ENCODE measurements at regions not wholly inside any gene's neighbourhood (a gene's known extent, or its start where the extent isn't known, plus 50 kb on each side); places are given as distances from the start of the nearest gene placed in this dataset.
"Not testable (repeated sequence)": the region's sequence is repeated elsewhere in the genome, so short reads cannot be mapped to it uniquely, and the experiment has no call there.

DNA sequence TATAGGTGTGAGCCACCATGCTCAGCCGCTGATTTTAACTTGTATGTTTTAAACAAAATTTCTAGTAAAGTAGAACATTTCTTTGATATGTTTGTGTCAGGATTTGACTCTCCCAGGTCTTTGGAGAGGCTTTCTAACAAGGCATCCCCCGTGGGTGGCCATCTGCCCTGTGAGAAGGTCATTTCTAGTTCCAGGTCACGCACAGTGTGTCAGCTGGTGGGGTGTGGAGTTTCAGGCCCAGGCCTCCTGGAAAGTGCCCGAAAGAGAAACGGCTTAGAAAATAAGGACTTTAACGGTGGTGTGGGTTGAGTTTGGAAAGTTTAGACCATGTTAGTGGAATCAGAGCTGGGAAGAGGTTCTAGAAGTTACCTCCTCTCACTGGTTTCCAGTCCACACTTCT lies 61.0 kb downstream of the SPDYE17 start:
- not testable (repeated sequence) for DNase-seq

DNA sequence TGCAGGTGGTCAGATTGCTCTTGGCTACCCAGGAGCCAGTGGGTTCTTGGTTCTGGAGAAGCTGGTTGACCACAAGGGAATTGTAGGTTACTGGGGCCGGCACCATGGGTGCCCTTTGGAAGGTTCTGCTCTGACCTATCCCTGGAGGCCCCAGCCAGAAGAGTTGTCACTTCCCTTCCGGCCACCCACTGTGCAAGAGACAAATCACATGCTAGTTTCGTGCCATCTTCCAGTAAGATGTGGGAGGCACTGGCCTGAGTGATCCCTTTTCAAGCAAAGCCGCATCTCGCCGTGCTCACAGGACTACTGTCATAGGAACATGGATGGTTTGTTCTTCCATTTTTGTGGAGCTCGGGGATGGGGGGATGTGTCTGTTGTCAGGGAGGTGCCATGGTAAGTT lies 62.3 kb downstream of the SPDYE17 start:
- DNase-seq, result not testable (repeated sequence)

DNA sequence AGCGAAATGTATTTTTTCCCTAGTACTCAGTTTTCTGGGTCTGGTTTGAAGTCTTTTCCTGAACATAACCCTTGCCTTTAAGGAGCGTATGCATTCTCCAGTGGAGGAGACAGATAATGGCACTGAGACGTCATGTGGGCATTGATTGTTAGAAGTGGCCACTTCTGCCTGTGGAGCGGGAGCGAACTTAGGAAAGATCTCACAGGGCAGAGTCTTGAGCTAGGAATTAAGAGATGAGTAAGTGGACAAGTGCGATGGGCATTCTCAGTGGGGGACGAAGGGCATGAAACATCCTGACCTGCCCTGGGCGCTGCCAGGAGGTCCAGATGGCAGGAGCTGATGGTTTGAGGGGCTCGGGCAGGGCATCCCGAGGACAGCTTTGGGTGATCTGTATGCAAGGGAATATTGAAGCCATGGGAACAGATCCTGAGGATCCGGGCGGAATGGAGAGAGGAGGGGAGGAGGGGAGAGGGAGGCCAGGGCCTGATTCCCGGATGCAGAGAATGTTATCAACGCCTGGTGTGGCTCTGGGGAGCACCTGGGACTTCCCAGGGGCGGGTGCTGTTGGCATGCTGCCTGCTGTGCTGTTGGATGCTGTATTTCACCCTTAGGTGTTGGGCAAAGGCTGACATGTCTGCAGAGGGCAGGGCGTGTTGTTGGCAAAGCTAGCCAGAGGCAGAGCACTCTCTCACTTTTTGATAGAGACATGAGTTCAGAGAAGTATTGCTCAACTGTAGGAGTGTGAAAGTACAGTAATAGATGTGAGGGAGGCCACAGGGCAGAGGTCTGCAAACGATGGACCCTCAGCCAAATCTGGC lies 66.2 kb downstream of the SPDYE17 start:
- DNase-seq, result not testable (repeated sequence)

DNA sequence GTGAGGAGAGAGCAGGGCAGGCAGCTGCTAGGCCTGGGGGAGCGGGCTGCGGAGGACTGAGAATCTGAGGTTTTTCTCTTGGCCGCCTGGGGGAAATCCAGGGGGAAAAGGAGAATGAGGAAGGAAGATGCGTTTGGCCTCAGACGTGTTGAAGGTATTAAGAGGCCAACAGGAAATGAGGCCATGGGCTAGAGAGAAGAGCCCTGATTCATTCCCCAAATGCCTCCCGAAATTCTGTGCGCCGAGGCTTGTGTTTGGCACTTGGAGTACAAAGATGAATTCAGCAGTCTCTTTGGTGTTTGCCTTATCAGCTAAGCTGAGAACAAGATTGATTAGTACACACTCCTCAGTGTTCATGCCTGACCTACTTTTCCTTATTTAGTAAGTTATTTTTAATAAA lies 68.1 kb downstream of the SPDYE17 start:
- not testable (repeated sequence) for DNase-seq

DNA sequence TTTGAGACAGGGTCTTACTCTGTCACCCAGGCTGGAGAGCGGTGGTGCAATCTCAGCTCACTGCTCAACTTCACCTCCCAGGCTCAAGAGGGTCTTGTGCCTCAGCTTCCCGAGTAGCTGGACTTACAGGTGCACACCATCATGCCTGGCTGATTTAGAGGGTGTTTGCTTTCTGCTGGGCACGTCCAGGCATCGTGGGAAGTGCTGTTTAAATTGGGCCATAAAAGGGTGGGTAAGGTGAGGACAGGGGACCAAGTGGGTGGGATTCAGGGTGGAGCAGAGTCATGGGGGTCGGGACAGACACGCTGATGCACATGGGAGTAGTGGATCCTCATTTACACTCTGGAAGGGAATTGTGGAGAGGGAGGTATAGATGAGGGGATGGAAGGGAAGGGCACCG lies 69.1 kb downstream of the SPDYE17 start:
- not testable (repeated sequence) for DNase-seq

DNA sequence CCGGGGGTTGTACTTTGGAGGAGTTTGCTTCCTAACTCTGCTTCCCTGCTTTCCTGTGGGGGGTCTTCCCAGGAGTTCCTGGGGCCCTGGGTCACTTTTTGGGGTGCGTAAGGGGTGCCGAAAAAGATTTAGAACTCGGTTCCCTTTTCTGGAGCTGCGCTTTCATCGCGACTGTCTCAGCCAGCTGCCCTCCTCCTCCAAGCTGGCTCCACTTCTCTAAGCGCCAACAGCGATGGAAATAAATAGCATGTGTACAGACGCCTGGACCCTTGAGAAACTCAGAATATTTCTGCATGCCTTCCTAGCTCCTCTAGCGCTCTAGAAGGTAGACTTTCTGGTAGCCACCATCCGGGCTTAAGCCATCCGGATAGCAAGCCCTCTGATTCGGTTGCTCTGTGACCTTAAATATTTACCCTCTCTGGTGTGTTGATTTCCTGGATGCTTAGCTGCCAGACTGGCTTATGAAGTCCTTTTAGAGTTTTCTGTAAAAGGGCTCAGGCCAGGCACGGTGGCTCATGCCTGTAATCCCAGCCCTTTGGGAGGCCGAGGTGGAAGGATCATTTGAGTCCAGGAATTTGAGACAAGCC lies 71.7 kb downstream of the SPDYE17 start:
- not testable (repeated sequence) for DNase-seq

DNA sequence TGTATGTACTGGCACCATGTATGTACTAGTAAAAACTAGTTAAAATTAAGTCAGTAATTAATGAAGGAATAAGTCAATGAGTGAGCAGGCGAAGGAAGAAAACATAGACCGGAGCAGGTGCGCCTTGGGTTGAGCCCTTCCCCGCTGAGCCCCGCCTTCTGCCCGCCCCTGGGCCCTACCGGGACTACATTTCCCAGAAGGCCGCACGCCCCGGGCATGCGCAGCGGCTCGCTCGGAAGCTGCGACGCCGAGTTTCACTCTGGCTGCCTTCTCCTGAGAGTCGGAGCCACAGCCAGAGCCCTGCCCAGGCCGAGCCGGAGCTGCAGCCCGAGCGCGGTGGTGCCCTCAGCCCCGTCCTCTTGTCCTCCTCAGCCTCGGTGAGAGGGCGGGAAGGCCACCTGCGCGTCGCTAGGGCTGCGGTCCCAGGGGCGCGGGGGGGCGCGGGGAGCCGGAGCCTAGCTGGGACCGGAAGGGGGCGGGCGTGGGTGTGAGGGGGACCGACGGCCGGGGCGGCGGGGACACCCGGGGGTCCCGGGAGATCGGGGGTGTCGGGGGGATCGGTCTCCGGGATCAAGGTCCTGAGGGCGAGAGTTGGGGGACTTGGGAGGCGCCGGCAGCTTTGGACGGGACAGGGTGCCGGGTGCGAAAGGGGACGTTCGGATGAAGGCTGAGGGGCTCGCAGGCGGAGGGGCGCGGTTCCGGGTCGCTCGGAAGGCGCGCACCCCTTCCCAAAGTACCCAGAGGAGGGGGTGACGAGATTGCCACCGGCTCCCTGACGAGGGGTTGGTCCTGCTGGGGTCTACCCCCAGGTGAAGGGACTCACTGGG lies 72.4 kb downstream of the SPDYE17 start:
- DNase-seq, result not testable (repeated sequence)

DNA sequence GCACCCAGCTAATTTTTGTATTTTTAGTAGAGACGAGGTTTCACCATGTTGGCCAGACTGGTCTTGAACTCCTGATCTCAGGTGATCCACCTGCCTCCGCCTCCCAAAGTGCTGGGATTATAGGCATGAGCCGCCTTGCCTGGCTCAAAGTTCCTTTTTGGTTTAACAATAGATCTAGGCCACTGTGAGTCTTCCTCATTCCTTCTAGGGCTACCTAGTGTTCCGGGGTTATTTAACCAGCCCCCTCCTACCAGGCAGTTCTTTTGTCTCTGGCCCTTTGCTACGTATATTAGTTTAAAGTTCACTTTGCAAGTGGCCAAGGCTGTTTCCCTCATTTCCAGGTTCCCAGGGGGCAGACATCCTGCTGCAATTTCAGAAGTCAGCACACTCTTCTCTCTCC lies 75.6 kb downstream of the SPDYE17 start:
- DNase-seq, result not testable (repeated sequence)

DNA sequence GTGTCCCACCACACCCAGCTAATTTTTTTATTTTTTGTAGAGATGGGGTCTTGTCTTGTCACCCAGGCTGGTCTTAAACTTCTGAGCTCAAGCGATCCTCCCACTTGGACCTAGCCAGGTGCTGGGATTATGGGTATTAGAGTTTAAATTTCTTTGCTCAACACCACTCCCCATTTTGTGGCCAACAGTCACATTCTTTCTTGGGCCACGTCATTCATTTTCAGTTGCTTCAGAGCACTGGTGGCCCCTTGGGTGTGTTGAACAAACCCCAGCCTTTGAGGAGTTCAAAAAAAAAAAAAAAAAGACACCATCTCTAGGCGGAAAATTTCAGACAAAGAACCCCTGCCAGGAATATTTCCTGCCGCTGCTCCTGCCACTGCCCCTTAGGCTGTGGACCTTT lies 77.0 kb downstream of the SPDYE17 start:
- not testable (repeated sequence) for DNase-seq

DNA sequence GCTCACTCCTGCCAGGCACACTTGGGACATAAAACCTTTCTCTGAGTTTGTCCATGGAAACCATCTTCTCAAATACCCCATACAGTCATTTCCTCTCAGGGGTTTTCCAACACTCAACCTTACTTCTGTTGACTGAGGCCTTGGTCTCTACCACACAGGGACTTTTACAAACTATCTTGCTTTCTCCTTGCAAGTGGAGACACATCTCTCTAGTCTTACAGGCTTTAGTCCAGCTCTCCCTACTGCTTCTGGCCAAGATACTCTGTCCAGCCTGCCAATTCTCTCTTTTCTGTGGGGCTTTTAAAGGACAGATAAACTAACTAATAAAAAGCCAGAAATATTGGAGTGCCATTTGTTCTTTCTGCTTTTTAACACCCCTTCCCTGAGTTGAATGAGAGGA lies 87.6 kb downstream of the SPDYE17 start:
- not testable (repeated sequence) for DNase-seq

DNA sequence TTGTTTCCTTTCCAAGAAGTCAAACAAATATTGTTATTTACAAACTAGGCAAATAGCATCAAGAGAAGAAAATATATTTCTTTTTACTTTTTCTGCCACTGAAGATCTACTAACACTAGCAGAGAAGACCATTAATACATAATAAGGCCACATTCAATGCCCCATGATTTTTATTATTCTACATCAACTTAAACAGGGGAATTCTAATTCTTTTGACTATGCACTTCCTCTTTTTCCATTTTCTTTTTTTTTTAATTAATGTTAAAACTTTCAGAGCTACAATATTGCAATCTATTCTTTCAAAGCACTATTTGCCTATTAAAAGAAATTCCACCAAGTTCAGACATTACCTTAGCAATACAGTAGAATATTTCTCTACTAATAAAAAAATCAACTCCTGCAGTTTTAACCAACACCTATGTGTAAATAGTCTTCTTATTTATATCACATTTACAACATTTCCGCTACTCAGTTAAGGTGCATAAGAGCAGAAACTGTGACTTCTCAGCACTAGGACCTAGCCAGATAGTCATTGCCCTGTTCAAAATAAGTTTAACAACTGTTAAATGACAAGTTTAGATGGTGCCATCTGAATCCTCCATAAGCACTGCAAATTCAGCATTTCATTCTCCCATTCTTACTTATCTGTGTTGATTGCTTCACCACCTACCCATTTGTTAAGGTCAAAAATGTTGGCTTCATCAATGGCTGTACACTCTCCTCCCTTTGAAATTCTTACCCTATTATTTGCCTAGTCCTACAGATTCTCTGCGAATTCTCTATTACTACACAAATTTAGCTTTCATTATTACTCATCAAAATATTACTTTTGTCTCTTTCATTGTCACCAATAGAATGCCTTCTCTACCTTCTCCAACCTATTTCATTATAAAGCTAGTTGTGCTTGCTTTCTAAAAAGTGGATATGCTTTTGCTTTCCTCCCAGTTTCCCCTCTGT lies 90.1 kb downstream of the SPDYE17 start:
- DNase-seq, result not testable (repeated sequence)

DNA sequence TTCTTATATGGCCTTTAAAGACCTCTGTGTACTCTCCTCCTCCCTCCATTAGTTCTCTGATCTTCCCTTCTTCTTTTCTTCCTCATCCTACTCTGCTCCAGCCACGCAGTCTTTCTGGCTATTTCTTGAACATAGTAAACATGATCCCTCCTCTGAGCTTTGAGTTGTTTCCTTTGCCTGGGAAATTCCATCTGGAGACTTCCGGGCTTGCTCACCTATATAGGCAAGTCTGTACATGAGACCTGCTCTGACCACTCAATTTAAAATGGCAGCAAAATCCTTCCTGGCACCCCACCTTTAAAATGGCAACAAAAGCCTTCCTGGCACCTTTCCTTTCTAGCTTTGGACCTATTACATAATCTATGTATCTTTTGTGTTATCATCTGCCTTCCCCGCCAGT lies 94.4 kb downstream of the SPDYE17 start:
- not testable (repeated sequence) for DNase-seq

DNA sequence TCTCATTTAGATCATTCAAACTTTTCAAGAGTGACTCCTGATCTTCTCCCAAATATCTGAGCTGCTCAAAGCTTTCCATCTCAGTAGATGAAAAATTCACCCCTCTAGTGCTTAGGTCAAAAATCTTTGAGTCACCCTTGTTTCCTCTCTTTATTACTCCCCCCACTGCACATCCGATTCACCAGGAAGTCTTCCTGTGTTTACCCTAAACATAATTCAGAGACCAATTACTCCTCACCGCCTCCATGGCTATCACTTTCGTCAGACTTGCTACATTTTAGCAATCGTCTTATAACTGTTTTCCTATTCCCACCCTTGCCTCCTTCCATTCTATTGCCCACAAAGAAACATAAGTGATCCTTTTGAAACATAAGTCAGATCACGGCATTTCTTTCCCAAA lies 94.8 kb downstream of the SPDYE17 start:
- not testable (repeated sequence) for DNase-seq

DNA sequence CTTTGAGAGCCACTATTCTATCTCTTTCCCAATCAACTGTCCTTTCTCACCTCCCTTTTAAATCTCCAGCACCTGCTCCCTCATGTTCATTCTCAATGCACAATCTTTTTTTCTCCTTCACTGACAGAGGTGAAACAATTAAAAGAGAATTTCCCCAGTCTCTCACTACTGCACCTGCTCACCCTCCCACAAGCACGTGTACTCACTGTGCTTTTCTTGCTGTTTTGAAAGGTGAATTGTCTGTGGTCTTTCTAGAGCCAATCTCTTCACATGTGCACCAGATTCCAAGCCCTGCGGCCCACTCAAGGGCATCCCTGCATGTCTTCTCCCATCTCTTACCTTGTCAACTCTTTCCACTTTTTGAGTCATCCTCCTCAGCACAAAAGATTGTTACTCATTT lies 95.8 kb downstream of the SPDYE17 start:
- not testable (repeated sequence) for DNase-seq

DNA sequence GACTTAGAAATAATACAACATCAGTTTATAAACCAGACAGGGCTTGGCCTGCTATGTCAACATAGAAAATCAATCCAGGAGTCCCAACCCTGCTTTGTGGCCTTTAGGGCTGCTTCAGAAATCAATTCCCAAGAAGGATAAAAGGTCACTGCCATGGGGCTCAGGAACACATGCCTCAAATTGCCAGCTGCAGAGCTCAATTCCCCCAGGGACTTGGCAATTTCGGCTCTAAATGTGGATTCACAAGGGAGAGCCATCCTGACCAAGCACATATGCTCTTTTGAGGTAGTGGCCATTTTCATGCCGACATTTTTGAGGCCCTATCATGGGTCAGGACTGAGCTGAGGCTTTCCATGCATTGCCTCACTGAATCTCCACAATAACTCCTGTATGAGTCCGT lies 97.5 kb downstream of the SPDYE17 start:
- DNase-seq, result not testable (repeated sequence)

DNA sequence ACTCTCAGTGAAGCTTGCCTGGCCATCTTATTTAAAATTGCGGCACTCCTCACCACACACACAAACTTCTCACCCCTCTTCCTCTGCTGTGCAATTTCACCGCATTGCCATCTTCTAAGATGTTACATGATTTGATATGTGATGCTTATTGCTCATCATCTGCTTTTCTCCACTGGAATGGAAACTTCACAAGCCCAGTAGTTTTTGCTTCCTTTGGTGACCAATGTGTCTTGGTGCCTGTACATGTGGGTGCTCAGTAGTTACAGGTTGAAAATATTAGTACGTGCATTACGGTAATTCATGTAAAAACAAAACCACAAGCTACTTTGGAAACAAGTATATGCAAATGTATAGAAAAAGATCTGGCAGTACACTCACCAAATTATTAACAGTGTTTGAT lies 99.2 kb downstream of the SPDYE17 start:
- not testable (repeated sequence) for DNase-seq

DNA sequence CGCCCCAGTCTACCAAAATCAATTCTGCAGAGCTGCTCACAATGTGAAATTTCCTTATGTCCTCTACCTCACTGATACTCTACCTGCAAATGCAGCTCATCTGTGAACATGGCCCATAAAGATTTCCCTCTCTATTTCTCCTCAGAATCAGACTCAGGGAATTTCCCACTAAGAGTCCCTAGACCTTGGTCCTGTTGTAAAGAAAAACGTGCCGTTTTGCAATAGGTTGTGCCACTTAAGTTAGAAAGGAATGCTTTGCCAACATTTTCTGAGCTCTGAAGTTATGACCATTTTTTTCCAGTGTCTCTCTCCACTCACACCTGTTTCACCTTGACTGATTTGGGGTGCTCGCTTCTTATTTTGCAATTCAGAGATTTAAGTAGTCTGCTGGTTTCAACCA lies 100.7 kb downstream of the SPDYE17 start:
- not testable (repeated sequence) for DNase-seq

DNA sequence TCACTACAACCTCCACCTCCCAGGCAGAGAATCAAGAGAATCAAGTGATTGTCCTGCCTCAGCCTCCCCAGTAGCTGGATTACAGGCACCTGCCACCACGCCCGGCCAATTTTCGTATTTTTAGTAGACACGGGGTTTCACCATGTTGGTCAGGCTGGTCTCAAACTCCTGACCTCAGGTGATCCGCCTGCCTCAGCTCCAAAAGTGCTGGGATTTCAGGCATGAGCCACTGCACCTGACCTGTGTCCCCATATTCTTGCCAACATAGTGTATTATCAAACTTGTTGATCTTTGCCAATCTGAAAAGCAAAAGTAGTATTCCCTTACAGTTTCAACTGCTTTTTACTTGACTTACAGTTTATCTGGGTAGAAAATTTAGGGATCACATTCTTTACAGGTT lies 101.7 kb downstream of the SPDYE17 start:
- not testable (repeated sequence) for DNase-seq

DNA sequence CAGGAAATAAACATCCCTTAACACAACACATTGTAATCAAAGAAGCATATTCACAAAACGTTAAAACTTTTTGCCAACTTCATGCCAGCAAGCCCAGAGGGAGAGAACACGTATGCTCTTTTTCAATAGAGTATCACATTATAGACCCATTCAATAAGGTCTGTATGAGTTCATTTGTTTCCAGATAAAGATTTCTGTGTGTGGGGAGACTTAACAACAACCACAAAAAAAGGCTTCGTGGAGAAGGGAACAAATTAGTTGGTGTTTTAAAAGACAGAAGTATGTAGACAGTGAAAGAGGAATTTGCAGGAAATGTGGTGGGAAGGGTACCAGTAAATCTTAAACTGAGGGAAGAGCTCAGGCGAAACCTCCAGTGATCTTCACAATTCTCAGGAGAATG lies 103.4 kb downstream of the SPDYE17 start:
- DNase-seq, result not testable (repeated sequence)

DNA sequence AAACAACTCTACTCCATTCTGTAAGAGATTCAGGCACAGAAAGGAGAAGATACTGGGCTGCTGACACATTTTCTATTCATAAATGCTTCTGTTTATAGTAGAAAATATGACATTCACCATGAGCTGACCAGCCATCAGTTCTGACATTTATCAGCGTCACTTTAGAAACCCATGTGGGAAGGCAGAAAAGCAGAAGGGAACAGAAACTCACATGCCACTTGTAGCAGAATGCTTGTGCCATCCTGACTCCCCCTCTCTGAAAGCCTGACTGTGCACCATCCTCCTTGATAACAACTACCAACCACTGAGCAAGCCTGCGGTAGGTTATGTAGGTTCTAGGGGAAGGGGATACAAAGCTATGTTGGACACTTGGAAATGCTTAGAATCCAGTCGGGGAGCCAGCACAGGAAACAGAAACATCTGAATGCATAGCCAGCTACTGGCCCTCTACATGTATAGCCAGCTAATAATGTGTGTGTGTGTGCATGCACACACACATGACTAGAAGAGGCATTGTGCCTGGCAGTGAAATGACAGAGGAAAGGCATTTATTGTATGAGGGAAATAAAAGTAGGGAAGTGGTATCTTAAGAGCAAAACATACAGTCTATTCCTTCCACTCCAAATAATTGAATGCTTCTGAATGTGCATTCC lies 104.3 kb downstream of the SPDYE17 start:
- DNase-seq, result not testable (repeated sequence)

DNA sequence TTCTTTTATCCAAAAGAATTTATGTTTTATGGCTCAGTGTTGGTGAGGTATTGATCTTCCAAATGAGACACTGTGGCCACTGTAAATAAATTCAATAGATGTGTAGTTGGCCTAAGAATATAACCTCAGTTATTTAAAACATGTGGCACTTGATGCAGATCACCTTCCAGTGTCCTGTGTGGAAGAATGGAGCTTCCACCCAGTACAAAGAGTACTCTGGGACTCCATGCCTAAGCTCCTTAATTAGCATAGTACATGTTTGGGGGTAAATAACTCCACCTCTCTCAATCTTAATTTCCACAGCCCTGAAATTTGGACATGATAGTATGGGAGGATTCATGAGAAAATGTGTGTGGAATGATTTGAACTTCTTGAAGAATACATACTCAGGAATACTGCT lies 105.7 kb downstream of the SPDYE17 start:
- DNase-seq, result not testable (repeated sequence)

All from hindlimb muscle (tissue), 1 donor.